ENCODE measurements at regions not wholly inside any gene's neighbourhood (a gene's known extent, or its start where the extent isn't known, plus 50 kb on each side); places are given as distances from the start of the nearest gene placed in this dataset.

DNA sequence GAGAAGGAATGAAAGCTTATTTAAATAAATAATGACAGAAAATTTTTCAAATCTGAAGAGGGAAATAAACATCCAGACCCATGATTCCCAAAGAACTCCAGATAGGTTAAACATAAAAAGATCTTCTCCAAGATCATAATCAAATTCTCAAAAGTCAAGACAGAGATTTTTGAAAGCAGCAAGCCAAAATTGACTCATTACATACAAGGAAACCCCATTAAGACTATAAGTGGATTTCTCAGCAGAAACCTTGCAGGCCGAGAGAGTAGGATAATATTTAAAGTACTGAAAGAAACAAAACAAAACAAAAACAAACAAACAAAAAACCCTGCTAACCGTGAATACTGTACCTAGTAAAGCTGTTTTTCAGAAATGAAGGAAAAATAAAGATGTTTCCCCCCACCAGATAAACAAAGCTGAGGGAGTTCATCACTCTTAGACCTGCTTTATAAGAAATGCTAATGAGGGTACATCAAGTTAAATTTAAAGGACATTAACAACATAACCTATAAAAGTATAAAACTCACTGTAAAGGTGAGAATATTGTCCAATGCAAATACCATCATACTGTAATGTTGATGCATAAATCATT lies 412.2 kb downstream of the INSC start:
- no peak for TF ChIP-seq POLR2AphosphoS5 (IDR thresholded peaks at IDR 0.05; ENCODE audit: low read depth, low read length)
- no peak for TF ChIP-seq FOXP2 (optimal IDR thresholded peaks at IDR 0.05; ENCODE audit: borderline replicate concordance, extremely low read depth, extremely low read length, insufficient read depth)
